Right lung (tissue), 2 donors: ENCODE measurements at regions not wholly inside any gene's neighbourhood (a gene's known extent, or its start where the extent isn't known, plus 50 kb on each side); places are given as distances from the start of the nearest gene placed in this dataset.
"Not testable (repeated sequence)": the region's sequence is repeated elsewhere in the genome, so short reads cannot be mapped to it uniquely, and the experiment has no call there.

Experiments
- DNase-seq, 2 donors: peaks; one replicate each; pipeline ENCODE4 v3.0.0-alpha.2; 2013

DNA sequence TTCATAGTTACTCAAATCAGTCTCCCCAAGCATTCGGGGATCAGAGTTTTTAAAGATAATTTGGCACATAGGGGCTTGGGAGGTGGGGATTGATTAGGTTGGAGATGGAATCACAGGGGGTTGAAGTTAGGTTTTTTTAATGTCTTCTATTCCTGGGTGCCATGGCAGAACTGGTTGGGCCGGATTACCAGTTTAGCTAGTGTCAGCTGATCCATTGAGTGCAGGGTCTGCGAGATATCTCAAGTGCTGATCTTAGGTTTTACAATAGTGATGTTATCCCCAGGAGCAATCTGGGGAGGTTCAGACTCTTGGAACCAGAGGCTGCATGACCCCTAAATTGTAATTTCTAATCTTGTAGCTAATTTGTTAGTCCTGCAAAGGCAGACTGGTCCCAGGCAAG is 163.5 kb upstream of the ATP10A start:
- not testable (repeated sequence) for DNase-seq

DNA sequence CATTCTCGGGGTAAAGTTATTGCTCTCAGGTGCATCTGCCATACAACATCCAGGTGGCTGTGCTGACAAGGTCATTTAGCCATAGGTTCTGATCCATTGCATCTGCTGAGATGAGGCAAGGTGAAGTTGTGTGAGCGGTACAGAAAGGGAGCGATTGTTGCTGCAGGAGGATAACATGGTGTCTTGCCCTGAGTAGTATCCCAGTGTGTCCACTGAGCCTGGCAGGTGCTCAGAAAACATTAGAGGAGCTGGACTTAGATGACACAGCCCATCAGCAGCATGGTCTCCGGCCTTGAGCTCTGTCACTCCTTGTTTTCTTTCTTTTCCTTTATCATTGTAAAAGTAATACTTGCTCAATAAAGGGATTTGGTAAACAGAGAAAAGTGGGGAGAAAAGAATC is 161.1 kb upstream of the ATP10A start:
- DNase-seq, result no peak

DNA sequence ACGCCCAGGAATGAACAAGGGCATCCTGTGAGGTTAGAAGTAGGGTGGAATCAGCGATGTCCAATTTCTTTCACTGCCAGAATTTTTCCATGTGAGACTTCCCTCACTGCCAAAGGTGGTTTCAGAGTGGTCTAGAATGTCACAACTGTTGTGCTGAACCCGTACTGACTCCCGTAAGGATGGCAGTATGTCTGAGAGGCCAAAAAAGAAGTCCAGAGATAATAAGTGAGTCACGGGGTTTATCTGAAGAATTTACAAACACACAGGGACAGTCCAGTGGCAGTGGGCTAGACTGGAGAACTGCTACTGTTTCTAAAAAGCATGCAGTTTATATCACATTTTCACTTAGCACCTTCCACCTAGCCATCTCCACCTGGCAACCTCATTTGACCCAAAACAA is 160.6 kb upstream of the ATP10A start:
- DNase-seq, result no peak

DNA sequence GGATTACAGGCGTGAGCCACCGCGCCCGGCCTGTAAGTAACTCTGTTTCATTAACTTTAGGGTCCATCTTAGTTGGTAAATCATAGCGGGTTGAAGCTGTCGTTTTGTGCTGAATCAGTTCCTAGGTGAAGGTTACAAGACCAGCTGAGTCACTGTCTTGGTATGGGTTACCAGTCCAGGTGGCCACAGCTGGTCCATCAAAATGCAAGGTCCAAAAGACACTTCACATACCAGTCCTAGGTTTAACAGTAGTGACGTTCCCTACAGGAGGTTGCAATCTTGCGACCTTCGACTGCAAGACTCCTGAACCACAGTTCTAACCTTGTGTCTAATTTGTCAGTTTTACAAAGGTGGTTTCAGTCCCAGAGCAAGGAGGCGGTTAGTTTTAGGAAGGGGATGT is 160.1 kb upstream of the ATP10A start:
- no peak for DNase-seq

DNA sequence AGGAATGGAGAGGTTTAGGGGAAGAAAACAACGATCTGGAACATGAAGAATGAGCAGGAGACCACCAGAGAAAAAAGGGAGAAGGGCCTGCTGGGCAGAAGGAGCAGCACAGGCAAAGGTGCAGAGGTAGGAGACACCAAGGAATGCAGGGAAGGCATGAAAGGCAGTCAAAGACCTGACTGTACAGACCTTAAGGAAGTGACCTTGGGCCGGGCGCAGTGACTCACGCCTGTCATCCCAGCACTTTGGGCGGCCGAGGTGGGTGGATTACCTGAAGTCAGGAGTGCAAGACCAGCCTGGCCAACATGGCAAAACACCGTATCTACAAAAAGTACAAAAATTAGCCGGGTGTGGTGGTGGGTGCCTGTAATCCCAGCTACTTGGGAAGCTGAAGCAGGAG is 157.7 kb upstream of the ATP10A start:
- DNase-seq, result no peak

DNA sequence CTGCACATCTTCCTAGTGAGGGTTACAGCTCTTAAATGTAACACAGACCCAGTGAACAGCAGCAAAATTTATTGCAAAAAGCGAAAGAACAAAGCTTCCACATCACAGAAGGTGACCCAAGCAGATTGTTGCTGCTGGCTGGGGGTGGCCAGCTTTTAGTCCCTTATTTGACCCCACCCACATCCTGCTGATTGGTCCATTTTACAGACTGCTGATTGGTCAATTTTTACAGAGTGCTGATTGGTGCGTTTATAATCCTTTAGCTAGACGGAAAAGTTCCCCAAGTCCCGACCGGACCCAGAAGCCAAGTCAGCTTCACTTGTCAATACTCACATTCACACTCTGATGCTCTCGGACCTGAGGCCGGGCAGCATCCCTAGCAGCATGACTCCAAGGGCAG is 154.5 kb upstream of the ATP10A start:
- no peak for DNase-seq

DNA sequence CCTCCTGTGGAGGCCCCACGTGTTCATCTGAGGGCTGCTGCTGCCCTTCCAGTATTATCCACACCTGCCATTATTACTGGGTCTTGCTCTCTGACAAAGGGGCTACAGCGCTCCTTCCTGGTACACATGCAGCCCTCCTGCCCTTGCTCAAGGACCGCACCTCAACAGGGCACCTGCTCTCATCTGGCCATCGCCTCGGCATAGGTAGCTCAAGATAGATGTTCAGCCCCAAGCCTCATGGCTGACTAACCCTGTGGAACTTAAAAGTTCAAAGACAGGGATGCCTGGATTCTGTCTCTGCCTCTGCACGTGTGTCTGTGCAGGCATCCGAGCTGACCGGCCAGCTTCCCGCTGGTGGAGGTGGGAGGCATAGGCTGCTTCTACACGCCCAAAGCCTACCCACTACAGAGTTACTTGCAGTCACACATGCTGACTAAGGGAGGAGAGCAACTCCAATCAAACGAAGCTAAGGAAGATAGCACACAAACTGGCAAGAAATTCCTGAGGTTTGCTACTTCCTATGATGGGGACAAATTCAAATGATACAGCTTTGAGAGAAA is 152.5 kb upstream of the ATP10A start:
- DNase-seq, result no peak

DNA sequence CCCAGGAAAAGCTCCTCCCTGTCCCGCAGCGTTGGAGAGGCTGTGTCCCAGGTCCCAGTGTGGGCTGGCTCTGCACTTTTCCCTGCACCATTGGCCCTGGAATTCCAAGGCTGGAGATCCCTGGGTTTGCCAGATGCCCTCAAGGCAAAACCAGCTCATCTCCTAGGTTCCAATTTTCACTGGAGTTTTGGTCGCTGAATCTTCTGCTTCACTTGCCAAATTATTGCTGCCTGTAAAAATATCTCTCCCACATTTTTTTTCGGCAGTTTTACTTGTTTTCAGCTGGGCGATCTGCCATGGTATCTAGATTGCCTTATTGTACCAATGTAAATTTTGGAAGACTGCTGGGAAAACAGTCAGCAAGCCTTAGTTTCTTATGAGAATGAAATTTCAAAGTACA is 150.9 kb upstream of the ATP10A start:
- no peak for DNase-seq

DNA sequence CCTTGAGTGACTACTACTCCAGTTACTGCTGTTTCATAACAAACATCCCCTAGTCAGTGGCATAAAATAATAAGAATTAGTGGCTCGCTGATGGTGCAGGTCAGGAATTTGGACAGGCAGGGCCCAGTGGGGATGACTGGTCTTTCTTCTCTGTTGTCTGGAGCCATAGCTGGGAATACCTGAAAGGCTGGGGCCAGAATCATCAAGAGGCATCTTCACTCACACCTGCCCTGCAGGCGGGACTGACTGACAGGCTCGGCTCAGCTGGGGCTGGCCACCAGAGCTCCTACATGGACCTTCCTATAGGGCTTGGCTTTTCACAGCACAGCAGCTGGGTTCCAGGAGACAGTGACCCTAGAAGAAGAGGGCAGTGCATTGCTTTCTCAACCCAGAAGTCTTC is 148.8 kb upstream of the ATP10A start:
- no peak for DNase-seq

DNA sequence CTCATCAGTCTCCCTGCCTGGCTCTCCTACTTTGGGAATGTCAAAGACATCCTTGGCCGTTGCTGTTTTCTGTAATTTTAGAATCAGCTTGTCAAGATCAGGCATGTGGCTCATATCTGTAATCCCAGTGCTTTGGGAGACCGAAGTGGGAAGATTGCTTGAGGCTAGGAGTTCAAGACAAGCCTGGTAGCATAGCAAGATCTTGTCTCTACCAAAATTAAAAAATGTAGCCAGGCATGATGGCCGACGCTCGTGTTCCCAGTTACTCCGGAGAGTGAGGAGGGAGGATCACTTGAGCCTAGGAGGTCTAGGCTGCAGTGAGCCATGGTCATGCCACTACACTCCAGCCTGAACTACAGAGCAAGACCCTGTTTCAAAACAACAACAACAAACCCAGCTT is 144.0 kb upstream of the ATP10A start:
- DNase-seq, result no peak

DNA sequence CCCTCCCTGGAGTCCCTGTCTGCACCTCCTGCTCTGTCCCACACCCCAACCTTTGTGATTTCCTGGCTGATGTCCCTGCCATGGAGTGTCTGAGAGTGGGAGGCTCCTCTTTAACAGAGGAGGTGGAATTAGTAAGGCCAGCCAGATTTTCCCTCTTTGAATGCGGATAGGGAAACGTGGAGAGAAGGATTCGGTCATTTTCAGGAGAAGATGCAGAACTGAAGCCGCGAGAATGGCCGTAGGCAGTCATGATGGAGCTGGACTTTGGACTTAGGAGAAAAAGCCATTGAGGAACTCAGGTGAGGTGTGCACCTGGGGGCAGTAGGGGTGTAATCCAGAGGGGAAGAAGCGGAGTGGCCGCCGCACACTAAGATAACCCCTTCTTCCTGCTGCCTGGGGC is 138.1 kb upstream of the ATP10A start:
- no peak for DNase-seq

DNA sequence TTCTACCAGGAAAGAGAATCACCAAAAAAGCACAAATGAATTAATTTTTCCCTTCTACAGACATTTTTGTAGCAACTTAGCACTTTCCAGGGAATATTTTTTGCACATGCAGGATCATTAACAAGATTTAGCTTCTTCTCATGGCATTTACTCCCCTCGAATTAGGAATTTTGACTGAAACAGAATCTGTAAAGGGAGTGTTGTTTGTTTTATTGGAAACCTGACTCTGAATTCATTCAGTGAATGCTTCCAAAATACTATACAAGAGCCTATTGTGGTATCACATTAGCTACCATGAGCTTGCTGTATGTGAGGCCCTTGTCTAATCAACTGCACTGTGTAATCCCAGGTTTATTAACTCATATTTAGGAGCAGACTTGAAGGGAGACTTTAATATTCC is 130.4 kb upstream of the ATP10A start:
- no peak for DNase-seq

DNA sequence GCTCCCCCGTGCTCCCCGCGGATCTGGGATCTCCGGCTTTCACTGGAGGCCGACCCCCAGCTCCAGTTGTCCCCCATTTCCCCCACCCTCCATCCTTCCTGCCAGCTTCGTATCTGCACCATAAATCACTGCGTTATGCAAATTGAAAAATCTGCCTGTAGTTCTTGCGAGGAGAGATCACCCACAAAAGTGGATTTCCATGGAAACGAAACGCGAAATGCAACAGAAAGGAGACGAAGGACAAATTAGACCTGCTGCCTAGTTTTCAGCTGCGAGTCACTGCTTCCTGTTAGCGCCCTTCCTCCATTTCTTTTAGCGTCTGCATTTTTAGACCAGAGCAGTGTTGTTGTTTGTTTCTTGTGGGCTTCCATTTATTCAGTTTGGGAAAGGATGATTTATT is 127.1 kb upstream of the ATP10A start:
- no peak for DNase-seq

DNA sequence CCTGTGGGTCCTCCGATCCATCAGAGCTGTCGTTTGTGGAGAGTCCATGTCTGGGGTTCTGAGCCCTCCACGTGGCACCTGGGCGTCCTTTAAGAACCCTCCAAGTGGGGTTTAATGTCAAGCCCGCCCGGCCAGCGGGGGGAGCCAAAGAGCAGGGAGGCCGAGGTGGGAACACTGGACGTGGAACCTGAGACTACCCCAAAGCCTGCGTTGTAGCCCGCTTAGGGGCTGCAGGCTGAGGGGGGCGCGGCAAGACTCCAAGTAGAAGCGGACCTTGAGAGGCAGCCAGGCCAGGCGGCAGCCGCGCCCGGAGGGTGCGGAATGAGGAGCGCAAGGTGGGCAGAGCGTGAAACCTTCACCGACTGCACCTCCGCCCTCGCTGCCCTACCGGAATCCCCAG is 126.2 kb upstream of the ATP10A start:
- no peak for DNase-seq

DNA sequence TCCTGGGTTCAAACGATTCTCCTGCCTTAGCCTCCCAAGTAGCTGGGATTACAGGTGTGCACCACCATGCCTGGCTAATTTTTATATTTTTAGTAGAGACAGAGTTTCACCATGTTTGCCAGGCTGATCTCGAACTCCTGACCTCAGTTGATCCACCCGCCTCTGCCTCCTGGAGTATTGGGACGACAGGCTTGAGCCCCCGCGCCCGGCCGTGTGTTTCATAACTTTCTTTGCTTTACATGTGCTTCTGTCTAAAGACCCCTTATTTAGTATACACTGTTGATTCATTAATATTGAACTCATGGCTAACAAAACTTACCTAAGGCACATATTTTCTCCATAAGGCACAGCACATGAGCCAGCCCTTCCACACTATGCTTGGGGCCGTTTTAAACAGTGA is 125.6 kb upstream of the ATP10A start:
- DNase-seq, result not testable (repeated sequence)

DNA sequence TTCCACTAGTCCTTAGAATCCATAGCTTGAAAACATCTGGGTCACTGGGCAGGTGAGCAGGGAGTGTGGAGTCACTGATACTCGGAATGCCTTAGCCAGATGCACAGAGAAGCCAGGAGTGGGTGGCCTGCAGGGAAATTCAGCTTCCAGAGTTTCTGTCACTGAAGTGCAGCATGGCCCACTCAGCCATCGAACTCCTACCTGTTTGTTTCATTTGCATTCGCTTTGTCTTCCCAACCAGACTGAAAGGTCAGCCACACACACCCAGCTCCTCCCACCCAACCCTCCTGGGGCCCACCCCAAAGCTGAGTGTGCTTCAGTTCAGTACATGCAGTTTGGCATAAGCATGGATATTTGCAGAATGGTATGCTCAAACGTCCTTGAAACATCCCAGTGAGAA is 124.5 kb upstream of the ATP10A start:
- DNase-seq, result no peak

DNA sequence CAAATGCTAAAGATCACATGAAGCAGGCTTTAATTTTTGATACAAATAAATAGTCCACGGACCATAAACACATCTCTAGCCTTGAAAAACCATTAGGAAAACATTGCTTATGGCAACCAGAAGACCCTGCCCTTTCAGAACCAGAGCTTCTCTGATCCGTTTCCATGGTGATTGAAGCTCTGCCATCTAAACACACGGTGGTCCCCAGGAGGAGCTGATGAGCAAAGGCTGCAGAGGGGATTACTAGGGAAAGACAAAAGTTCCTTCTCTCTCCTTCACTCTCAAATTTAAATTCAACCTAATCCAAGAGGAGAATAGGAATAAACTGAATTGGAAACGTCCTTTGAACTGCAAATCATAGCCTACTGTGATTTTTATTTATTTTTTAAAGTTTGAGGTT is 122.0 kb upstream of the ATP10A start:
- DNase-seq, result no peak

DNA sequence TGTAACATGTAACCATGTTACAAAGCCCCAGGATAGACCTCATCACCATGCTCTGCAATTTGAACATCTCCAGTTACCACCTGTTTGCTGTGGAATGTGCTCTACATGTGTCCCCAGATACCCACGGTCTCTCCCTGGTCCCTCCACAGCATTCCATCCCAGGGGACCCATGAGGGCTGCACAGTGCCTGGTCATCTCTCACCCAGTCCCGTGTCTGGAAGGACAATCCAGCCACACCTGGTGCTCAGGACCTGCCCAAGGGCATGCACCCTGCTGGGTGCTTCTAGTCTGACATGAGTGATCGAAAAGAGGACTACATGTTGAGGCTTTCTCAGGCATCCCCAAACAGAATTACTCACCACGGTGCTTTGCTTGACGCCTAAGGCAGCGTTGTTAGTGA is 119.6 kb upstream of the ATP10A start:
- no peak for DNase-seq

DNA sequence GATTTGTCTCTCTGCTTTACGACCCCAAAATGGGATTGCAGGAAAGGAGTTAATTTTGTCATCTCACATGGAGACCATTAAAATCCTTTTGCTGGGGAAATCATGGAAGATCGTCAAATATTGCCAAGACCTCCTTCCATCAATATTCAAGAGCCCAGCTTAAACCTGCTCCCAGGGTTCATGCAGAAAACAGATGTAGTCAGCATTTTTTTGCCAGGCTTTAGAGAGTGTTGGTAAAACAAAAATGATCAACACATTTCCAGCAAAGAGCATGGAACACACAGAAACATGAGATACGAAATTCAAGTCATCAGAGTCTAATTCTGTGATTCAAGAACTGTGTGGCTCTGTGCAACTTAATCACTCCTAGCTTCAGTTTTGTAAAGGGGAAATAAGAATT is 118.0 kb upstream of the ATP10A start:
- no peak for DNase-seq

DNA sequence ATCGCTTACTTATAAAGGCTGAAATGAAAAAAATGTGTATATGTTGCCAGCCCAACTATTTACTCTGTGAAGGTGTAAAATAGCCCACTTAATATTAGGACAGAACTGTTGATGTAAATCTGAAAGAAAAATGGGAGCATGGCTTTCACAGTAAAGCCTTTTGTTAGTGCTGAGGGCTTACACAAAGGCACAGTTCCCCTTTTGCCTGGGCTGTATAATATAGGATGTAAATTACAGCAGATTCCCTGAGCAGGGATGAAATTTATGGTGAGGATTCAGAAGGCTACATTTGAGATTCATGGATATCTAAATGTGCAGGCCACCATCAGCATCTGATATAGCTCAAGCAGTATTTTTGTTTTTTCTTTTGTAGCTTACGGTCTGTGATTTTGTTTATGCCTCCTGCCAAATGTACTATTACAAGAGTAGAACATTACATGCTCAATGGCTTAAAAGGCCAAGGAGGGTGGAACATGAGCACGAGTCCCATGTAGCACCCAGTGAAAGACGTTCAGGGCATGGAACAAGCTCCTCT is 109.1 kb upstream of the ATP10A start:
- DNase-seq, result no peak

DNA sequence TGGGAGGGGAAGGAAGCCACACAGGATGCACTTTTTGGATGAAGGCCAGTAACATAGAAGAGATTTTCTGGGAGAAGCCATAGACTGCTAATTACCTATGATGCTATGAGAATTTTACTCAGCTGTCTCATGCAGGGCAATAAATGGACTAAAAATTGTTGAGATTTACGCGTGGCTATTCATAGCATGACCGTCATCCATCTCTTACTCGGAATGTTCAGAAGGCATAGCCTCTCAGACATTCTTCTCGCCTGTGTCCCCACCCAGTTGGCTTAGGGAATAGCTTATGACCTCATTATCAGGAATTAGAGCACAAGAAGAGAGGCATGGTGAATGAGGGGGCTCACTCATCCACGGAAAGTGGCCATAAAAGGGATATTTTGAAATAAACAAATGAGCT is 107.9 kb upstream of the ATP10A start:
- no peak for DNase-seq

DNA sequence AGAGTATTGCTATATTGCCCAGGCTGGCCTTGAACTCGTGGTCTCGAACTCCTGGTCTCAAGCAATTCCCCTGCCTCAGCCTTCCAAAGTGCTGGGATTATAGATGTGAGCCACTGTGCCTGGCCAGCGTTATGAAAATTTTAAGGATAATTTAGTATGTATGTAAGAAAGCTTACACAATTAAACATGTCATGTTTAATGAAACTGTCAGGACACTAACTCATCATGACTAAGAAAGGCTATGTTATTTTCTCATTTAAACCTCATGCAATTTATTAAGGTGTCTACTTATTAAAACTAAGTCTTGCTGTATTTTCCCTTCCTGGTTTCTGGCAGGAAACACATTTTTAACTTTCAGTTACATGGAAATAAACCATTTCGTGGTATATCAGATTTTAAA is 106.8 kb upstream of the ATP10A start:
- DNase-seq, result no peak

DNA sequence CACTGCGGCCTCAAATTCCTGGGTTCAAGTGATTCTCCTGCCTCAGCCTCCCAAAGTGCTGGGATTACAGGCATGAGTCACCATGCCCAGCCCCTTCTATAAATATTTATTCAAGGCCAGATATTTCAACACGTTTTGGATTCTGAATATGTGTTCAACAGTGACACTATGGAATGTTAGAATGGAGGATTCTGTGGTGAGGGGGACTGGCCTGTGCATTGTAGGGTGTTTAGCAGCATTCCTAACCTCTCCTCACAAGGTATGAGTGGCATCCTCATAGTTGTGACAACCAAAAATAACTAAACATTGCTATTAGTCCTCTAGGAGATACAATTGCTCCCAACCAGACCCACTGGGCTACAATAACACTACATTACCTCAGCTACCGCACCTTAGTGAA is 104.0 kb upstream of the ATP10A start:
- DNase-seq, result no peak

DNA sequence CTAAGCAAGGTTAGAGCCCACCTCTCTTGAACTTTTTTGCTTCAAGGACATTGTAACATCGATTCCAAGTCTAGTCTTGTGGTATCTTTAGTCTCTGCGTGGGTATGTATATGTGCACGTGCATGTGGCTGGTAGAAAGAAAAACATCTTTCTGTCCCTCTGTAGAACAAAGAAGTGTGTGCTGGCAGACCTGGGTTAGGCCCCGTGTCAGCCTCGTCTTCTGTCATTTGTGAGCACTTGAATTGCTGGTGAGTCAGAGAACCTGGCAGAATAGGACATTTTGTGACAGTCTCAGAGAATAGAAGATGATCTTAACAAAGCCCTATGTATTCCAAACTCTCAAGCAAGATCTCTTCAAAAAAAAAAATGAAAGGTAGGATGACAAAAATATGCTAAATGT is 102.2 kb upstream of the ATP10A start:
- DNase-seq, result no peak

DNA sequence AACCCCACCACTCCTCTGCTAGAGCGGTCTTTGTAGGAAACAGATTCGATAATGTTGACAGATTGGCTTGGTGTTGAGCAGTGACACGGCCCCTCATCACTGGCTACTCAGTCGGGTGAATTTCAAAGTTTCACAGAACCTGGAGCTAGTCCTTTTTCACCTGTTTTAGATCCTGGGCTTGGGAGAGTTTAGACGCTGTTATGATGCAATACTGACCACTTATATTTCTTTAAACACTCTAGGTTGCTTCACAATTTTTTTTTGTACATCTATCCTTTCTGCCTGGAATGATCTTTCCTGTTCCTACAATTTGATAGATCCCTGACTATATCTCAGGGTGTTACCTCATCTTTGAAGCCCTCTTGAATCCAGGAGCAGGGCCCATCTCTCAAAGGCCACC is 97.1 kb upstream of the ATP10A start:
- no peak for DNase-seq
